IPS-NIHi7 (cell line): ENCODE measurements at regions not wholly inside any gene's neighbourhood (a gene's known extent, or its start where the extent isn't known, plus 50 kb on each side); places are given as distances from the start of the nearest gene placed in this dataset.
"Not testable (repeated sequence)": the region's sequence is repeated elsewhere in the genome, so short reads cannot be mapped to it uniquely, and the experiment has no call there.

Source experiments
- DNase-seq: peaks from one replicate; pipeline ENCODE4 v3.0.0; 2012; ENCODE audit warnings: mixed read lengths; ENCODE audit errors: extremely low spot score

DNA sequence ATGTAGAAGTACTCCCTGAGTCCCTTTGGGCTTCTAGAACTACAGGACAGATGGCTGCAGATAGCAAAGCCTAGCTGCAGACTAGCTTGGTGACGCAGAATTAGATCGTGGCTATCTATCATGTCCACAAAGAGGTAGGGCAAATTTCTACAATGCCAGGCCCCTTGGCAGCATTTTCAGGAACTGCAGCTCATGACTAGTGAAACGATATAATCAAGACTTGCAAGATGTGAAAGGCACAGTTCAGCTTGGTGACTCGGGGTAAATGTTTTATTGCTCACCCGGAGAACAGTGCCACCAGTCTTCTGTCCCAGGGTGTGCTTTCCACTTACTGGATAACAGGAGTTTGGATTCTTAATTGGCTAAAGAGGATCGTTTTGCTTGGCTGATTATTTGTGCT is 108.7 kb upstream of the LY86 start:
- DNase-seq, result no peak

- no peak for DNase-seq
Observed at GRCh38 chr6:6482256-6482655, 106.3 kb upstream of the LY86 start.

GRCh38 chr6:6483168-6483567 is 105.4 kb upstream of the LY86 start:
- DNase-seq, result no peak

GRCh38 chr6:6483733-6484132 is 104.8 kb upstream of the LY86 start:
- DNase-seq, result no peak

DNA sequence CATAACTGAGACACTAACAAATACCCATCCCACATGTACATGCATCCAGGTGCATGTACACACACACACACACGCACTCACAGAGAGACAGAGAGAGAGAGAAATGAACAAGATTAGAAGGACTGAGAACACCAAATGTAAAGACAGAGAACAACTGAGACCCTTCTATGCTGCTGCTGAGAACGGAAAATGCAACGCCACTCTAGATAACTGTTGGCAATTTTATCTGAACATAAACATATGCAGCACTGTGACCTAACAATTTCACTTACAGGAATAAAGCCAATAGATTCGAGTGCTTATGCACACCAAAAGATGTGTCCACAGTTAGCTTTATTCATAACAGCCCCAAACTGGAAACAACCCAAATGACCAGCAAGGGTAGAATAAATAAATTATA is 103.8 kb upstream of the LY86 start:
- DNase-seq, result no peak

DNA sequence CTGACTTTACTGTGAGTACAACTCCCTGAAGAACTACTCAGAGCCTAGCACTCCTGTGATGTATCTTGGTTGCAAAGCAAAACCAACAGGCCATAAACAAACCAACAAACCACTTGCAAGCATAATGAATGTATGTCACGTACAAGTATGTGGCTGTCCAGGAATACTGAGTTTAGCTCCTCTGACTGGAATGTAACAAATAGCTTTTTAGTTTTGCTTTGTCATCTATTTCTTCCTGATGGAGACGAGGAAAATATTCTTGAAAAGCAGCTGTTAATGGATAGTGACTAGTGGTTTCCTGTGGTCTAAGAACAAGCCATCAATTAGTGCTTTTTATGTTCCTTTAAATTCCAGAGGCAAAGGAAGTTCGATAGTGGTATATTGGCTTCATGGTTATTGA is 101.9 kb upstream of the LY86 start:
- no peak for DNase-seq

DNA sequence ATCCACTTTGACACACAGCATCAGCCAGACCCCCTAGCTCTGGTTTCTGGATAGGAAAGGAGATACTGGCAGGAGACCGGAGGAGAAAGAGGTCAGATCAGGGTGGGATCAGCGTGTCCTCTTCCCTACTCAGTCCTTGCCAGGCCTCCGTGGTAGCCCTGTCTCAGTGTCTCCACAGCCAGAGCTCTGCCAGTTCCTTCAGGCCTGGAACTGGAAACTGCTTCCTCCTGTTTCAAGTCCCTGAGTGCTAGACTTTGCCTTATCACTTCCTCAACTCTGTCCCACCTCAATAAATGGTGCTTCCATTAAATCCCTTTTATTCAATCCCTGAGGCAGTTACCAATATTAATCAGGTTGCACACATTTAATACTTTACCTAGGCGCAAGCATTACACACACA is 96.8 kb upstream of the LY86 start:
- DNase-seq, result no peak

DNA sequence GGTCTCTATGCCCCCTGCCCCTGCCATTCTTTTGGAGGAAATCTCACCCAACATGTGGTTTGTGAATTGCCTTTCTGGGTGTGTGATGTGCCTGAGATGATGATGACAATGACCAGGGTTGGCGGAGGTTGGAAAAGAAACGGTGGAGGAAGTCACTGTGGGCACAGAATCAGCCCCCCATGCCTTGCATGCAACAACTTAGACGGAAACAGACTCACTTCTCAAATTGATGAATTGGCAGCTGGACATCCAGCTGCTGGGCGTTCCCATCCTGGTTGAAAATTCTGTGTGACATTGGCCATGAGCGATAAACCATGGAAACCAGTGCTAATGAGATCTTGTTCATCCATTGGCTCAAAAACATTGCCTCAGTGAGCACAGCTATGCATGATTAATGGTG is 95.8 kb upstream of the LY86 start:
- DNase-seq, result no peak

DNA sequence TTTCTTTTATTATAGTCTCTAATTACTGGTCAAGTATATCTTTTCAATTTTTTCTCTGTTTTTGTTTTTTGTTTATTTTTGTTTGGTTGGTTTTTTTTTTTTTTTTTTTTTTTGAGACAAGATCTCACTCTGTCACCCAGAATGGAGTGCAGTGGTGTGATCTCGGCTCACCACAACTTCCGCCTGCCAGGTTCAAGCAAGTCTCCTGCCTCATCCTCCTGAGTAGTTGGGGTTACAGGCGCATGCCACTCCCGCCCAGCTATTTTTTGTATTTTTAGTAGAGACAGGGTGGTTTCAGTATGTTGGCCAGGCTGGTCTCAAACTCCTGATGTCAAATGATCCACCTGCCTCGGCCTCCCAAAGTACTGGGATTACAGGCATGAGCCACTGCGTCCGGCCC is 94.4 kb upstream of the LY86 start:
- not testable (repeated sequence) for DNase-seq

DNA sequence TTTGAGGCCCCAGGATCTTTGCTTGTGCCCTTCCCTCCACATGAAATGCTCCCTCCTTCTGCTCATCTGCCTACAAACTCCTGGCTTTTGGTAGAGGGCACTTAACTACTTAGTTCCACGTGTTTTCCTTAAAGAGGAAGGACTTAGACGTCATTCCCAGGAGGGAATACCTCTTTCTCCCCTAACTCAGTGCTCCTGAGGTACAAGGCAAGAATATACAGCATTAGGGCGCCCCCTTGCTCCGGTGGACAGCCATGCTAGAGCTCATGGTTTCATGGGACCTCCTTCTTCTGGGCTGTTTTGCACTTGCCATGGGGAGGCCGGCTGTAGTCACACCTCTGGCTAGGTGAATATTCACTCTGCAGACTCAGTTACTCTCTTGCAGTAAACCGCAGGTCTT is 93.8 kb upstream of the LY86 start:
- peak; percentile 86 for DNase-seq

DNA sequence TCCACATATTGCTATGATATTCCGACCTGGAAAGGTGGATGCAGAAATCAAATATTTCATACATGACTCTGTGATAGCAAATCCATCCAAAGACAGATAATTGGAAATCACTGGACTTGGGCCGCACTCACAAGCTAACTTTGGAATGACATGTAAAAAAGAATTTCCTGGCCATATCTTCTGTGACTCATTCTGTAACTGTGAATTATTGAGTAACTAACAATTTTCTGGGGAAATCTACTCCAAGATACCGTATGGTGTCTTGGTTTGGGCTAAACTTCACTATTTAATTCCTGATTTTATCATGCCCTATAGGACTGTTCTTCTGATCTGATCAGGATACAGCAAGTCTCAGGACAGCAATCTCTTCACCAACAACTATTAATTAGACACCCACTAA is 92.7 kb upstream of the LY86 start:
- DNase-seq, result no peak

DNA sequence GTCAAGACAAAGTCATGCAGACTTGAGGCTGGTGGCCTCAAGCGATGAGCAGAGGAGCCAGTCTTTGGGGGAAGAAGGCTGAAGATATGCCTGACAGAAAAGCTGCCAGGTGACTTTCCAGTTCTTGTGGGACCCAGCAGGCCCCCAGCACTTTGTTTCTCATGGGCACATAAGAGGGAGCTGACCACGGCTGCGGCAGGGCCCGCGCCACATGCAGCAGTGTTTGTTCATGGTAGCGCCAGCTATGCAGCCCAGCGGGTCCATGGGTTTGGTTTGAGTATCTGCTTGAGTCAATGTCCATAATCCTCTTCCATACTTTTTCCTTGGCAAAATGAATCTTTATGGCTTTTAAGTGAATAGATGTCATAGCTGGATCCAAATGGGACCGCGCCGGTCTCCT is 91.0 kb upstream of the LY86 start:
- DNase-seq, result no peak

DNA sequence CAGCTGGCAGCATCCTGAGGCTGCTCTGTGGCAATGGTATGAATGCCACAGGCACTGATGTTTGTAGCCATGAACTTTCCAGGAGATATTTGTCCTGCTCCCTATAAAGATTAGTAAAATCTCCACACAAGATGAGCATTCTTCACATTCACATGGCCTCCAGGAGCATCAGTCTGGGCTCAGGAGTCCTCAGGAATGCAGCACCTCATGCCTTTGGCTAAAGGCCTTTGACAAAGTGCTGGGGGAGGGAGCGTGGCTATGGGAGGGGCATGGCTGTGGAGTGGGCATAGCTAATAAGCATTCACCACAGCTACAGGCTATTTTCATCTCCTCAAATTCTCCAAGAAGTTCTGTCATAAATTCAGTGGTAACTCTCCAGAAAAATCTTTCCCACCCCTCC is 90.5 kb upstream of the LY86 start:
- no peak for DNase-seq

- no peak for DNase-seq
Observed at GRCh38 chr6:6503191-6503590, 85.3 kb upstream of the LY86 start.

DNA sequence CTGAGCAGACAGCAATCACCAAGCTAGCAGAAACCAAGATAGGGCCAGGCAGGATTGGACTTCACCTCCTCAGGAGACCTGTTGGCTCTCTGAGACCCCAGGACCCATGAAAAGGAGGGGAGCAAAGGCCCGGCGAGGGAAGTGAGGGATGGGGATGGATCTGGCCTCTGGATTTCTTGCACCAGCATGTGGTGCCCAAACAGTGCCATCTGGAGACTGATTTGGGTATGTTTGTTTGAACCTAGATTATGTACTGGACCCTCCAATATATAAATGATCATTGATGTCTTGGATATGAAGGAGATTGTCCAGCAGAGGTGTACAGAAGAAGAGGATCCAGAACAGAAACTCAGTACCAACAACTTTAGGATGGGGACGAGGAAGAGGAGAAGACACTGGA is 83.4 kb upstream of the LY86 start:
- no peak for DNase-seq

DNA sequence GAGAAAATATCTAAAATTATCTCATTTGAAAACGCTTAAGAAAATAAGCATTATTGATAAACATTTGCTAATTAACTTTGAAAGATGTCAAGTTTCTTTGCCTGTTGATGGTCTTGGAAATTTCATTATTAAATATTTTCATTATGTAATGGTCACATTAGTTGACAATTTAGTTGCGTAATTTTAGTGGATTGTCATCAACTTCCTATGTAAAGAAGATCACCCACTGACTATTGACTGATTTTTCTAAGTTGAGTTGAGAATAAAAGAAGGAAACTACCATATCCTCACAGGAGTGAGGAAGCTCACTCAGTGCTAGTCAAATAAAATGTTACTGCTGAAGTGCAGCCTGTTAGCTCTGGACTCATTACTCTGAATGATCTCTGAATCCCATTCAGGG is 79.9 kb upstream of the LY86 start:
- no peak for DNase-seq

GRCh38 chr6:6509284-6509683 is 79.2 kb upstream of the LY86 start:
- no peak for DNase-seq

DNA sequence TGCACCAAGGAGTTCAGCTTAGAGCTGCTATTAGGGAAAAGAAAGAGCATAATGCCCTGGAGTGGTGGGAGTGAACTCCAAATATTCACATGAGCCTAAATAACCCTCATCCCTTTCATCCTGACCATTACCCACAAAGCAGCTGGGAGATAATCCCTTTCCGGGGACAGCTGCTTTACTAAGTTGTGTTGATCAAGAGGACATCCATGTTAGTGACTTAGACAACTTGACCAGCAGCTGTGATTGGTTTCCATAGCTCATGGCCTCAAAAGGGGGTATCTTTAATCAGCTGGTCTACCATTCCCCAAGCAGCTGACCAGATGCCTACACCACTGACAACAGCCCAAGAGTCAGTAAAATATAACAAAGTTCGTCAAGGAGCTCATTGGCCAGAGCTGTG is 75.8 kb upstream of the LY86 start:
- no peak for DNase-seq

- no peak for DNase-seq
Observed at GRCh38 chr6:6515691-6516607, 72.6 kb upstream of the LY86 start.

- DNase-seq, result no peak
Observed at GRCh38 chr6:6516666-6517458, 71.7 kb upstream of the LY86 start.

DNA sequence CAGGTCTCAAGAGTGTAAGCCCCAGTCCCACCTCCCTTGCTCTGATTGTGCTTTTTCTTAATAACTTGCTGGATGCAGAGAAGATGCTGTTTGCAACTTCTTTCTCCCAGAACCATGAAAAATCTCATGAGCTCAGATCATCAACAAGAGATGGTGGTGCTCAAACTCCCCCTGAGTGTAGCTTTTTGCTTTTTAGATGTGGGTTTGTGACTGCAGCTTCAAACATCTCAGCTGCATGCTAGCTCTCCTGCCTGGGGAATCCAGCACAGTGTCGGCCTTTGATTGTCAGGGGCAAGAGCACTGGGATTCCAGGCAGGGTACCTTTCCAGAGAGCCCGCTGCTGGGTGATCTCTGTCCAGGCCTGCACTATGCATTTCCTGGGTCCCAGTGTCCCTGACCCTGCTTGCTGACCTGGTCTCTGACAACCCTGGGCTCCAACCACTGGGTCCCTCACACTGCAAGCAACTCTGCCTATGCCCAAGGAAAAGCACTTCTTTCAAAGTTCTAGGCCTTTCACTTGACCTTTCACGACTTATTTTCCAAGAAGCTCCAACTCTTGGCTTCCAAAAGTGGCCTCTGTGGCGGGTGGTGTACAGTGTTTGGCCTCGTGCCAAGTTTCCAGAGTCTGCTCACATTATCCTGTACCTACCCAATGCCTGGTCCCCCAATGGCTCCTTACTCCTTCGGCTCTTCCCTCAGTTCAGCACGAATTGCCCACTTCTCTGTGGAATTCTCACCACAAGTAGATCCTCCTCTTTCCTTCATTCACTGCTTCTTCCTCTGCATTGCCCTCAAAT is 69.7 kb upstream of the LY86 start:
- DNase-seq, result no peak

DNA sequence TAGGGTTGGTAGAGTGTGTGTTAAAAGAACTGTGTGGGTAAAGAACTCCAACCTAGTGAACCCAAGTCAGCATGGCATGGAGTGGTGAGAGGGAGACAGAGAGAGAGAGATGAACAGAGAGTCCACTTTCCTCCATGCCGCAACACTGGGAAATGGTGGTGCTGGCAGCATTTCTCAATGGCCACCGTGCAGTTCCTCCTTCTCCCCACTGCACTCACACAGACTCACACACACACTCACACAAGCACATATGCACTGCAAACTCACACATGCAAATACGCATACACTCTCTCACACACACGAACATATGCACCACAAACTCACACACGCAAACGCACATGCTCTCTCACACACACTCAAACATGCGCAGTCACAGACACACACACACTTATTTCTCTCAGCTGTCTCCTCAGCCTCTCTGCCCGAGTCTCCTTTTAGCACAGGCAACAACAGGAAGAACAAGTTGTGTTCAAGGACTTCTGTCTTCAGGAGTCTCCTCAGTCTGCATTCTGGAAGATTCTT is 66.5 kb upstream of the LY86 start:
- DNase-seq, result no peak
